ENCODE measurements at regions not wholly inside any gene's neighbourhood (a gene's known extent, or its start where the extent isn't known, plus 50 kb on each side); places are given as distances from the start of the nearest gene placed in this dataset.

GRCh38 chr11:32307913-32308312 is 127.4 kb downstream of the WT1 start:
- TF ChIP-seq CTCF (IDR thresholded peaks at IDR 0.05) (no peak), BHLHE40 (IDR thresholded peaks at IDR 0.05; ENCODE audit: low read depth, low read length) (no peak), SMC3 (IDR thresholded peaks at IDR 0.05) (no peak)

All from A549 (cell line).